SK-N-SH (cell line): ENCODE measurements at regions not wholly inside any gene's neighbourhood (a gene's known extent, or its start where the extent isn't known, plus 50 kb on each side); places are given as distances from the start of the nearest gene placed in this dataset.

Source experiments
- CTCF ChIA-PET: fragments of 300-600, 350-600 bp; formaldehyde crosslinking; extraction: SDS; loops from one replicate; lab custom pipeline; 2021; lab: Yijun Ruan, JAX
- POLR2A ChIA-PET: fragments of 350-600 bp; sonication (Branson Sonifier 250); formaldehyde crosslinking; extraction: SDS; loops from one replicate; lab custom pipeline; 2020; ENCODE audit warnings: antibody characterized with exemption, inconsistent platforms; lab: Yijun Ruan, JAX
- DNase-seq: peaks from one replicate; pipeline ENCODE4 v3.0.0; 2012
- H2AFZ ChIP-seq: fragments of 200-600 bp; sonication (generic); 2 replicates; pipeline ENCODE4 v1.8.1; 2016; ENCODE audit warnings: antibody characterized with exemption, mild to moderate bottlenecking, low read depth
- H3F3A ChIP-seq: fragments of 200-600 bp; sonication (generic); replicated peaks from 2 replicates; pipeline ENCODE3; 2016; ENCODE audit warnings: antibody characterized with exemption, mild to moderate bottlenecking; ENCODE audit not compliant: insufficient read depth
- H3K27ac ChIP-seq, 2 experiments: fragments of 200-500 bp in 1 of 2; fragments of 200-600 bp in 1 of 2; sonication (Bioruptor generic) in 1 of 2; sonication (generic), shearing (Covaris generic) in 1 of 2; 2 replicates each; pipeline versions ENCODE4 v1.5.1 to v1.6.1; 2014 to 2016; ENCODE audit warnings: low read depth in 2 of 2, inconsistent platforms in 1 of 2, low read length in 1 of 2, mild to moderate bottlenecking in 1 of 2, mixed read lengths in 1 of 2
- H3K27me3 ChIP-seq: fragments of 200-600 bp; sonication (generic), shearing (Covaris generic); 2 replicates; pipeline ENCODE4 v1.6.1; 2016; ENCODE audit warnings: mixed run types; ENCODE audit not compliant: insufficient read depth
- H3K36me3 ChIP-seq, 2 experiments: fragments of 200-500 bp in 1 of 2; fragments of 200-600 bp in 1 of 2; sonication (Bioruptor generic) in 1 of 2; sonication (generic) in 1 of 2; replicated peaks in 1 of 2; 2 replicates each; pipeline versions ENCODE3 to v1.5.1; 2014 to 2016; ENCODE audit warnings: low read length in 1 of 2, mild to moderate bottlenecking in 1 of 2; ENCODE audit not compliant: insufficient read depth in 2 of 2, control insufficient read depth in 1 of 2
- H3K4me1 ChIP-seq, 2 experiments: fragments of 200-500 bp in 1 of 2; fragments of 200-600 bp in 1 of 2; sonication (Bioruptor generic) in 1 of 2; sonication (generic), shearing (Covaris generic) in 1 of 2; 2 replicates each; pipeline versions ENCODE4 v1.5.1 to v1.6.1; 2014 to 2016; ENCODE audit warnings: low read depth in 1 of 2, low read length in 1 of 2, mixed run types in 1 of 2; ENCODE audit not compliant: insufficient read depth in 2 of 2, control insufficient read depth in 1 of 2
- H3K4me2 ChIP-seq: fragments of 200-600 bp; sonication (generic), shearing (Covaris generic); 2 replicates; pipeline ENCODE4 v1.6.1; 2017; ENCODE audit warnings: mixed run types
- H3K4me3 ChIP-seq, 2 experiments: fragments of 200-500 bp in 1 of 2; fragments of 200-600 bp in 1 of 2; sonication (Bioruptor generic) in 1 of 2; sonication (generic), shearing (Covaris generic) in 1 of 2; 2 replicates each; pipeline versions ENCODE4 v1.5.1 to v1.8.1; 2014 to 2016; ENCODE audit warnings: low read depth in 2 of 2, inconsistent platforms in 1 of 2, low read length in 1 of 2, mild to moderate bottlenecking in 1 of 2, mixed read lengths in 1 of 2, moderate library complexity in 1 of 2
- H3K79me2 ChIP-seq: fragments of 200-600 bp; sonication (generic); 2 replicates; pipeline ENCODE4 v1.8.1; 2017; ENCODE audit warnings: mild to moderate bottlenecking; ENCODE audit not compliant: insufficient read depth
- H3K9ac ChIP-seq: fragments of 200-600 bp; sonication (generic); 2 replicates; pipeline ENCODE4 v1.6.1; 2017; ENCODE audit warnings: mixed run types
- H3K9me2 ChIP-seq: fragments of 200-600 bp; sonication (generic); 2 replicates; pipeline ENCODE4 v1.6.1; 2017; ENCODE audit warnings: mixed run types
- H3K9me3 ChIP-seq: fragments of 200-600 bp; sonication (generic); 2 replicates; pipeline ENCODE4 v1.6.1; 2017; ENCODE audit warnings: mixed run types, mild to moderate bottlenecking, moderate library complexity
- H4K20me1 ChIP-seq: fragments of 200-600 bp; sonication (generic); 2 replicates; pipeline ENCODE4 v1.6.1; 2017; ENCODE audit warnings: mild to moderate bottlenecking, mixed run types; ENCODE audit not compliant: insufficient read depth
- EZH2phosphoT487 ChIP-seq: fragments of 200-600 bp; sonication (generic); IDR thresholded peaks from 2 replicates; pipeline ENCODE4 v1.6.1; 2017; ENCODE audit warnings: low read depth, mixed run types, mild to moderate bottlenecking, antibody characterized with exemption, moderate library complexity, borderline replicate concordance
- FOSL2 ChIP-seq: IDR thresholded peaks from 2 replicates; pipeline ENCODE4 v1.4.0; 2012; ENCODE audit warnings: low read depth, mild to moderate bottlenecking, moderate library complexity, borderline replicate concordance
- GABPA ChIP-seq: IDR thresholded peaks from 2 replicates; pipeline ENCODE4 v1.4.0; 2012; ENCODE audit warnings: low read depth, mild to moderate bottlenecking
- JUND ChIP-seq: IDR thresholded peaks from 2 replicates; pipeline ENCODE4 v1.4.0; 2012
- NRF1 ChIP-seq: IDR thresholded peaks from 2 replicates; pipeline ENCODE4 v1.6.1; 2012; ENCODE audit warnings: low read depth, mild to moderate bottlenecking, low read length
- POLR2AphosphoS5 ChIP-seq: IDR thresholded peaks from 2 replicates; pipeline ENCODE4 v1.6.1; 2012; ENCODE audit warnings: low read depth, low read length
- RCOR1 ChIP-seq: fragments of 150-350 bp; IDR thresholded peaks from 2 replicates; pipeline ENCODE4 v1.6.1; 2017; ENCODE audit warnings: antibody characterized with exemption, low read length
- SIN3A ChIP-seq: IDR thresholded peaks from 2 replicates; pipeline ENCODE4 v1.6.1; 2012; ENCODE audit warnings: low read depth, mild to moderate bottlenecking, low read length, moderate library complexity, borderline replicate concordance
- TAF1 ChIP-seq: IDR thresholded peaks from 2 replicates; pipeline ENCODE4 v1.6.1; 2012; ENCODE audit warnings: low read depth, mild to moderate bottlenecking, low read length, moderate library complexity, borderline replicate concordance
- TCF12 ChIP-seq: IDR thresholded peaks from 2 replicates; pipeline ENCODE4 v1.4.0; 2012
- YY1 ChIP-seq: IDR thresholded peaks from 2 replicates; pipeline ENCODE4 v1.4.0; 2012; ENCODE audit warnings: low read depth, mild to moderate bottlenecking
- WGBS: methylation state at CpG from one replicate; pipeline ENCODE4 v1.1.6; 2017; ENCODE audit warnings: low lambda C conversion rate; 5-methylcytosine and 5-hydroxymethylcytosine counted together
- TF ChIP-seq, protein P1 (sequence below): fragments of 150-350 bp; IDR thresholded peaks from 2 replicates; pipeline ENCODE4 v1.6.1; 2017; ENCODE audit warnings: antibody characterized with exemption, low read length, low read depth, borderline replicate concordance
- TF ChIP-seq, protein P2 (sequence below): fragments of 150-350 bp; IDR thresholded peaks from 2 replicates; pipeline ENCODE4 v1.6.1; 2016; ENCODE audit warnings: mild to moderate bottlenecking, low read depth, low read length

DNA sequence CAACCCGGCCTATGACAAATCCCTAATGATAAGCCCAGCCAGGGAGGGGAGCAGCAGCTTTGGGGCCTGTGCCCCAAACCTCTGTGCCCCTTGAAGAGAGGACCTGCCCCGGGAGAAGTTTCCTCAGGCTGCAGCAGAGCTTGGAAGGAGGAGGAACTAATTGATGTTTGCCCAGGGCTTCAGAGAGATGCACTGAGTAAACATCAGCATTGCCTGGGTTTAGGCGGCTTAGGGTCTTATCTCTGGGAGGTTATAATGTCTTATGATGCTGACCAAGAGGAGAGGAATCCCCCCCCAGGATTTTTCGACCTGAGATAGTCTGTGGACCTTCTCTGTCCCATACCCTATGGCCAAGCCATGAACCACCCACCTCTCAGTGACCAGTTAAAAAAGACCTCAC is 148.7 kb upstream of the SDK2 start:
- ChIA-PET CTCF (interaction anchor here (0.9 to 1.8 kb wide), 2 partner anchors 37 to 91 kb away, joined by 3 to 5 read pairs; no protein-coding TSS in a partner anchor), POLR2A (no interaction called here)
- 16% methylated on average over 4 of the region's 4 CpGs for WGBS
- no peak for DNase-seq
- Histone ChIP-seq H3K27me3 (no peaks in the 10 kb centered on the region), H3K4me2 (no peak overlapping the region), H3K9ac (no peak overlapping the region), H3K79me2 (no peaks in the 10 kb centered on the region), H3K9me3 (no peaks in the 10 kb centered on the region), H2AFZ (no peak overlapping the region), H3K4me3 (no peak overlapping the region), H3K4me1 (no peaks in the 10 kb centered on the region), H4K20me1 (no peaks in the 10 kb centered on the region), H3F3A (no peaks in the 10 kb centered on the region), H3K36me3 (no peaks in the 10 kb centered on the region), H3K9me2 (no peaks in the 10 kb centered on the region), H3K27ac (no peak overlapping the region)
- TF ChIP-seq GABPA, result no peak
- no peak for TF ChIP-seq JUND
- no peak for TF ChIP-seq RCOR1
- TF ChIP-seq, protein P1, sequence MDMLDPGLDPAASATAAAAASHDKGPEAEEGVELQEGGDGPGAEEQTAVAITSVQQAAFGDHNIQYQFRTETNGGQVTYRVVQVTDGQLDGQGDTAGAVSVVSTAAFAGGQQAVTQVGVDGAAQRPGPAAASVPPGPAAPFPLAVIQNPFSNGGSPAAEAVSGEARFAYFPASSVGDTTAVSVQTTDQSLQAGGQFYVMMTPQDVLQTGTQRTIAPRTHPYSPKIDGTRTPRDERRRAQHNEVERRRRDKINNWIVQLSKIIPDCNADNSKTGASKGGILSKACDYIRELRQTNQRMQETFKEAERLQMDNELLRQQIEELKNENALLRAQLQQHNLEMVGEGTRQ, result no peak
- TF ChIP-seq YY1, result no peak
- TF ChIP-seq, protein P2, sequence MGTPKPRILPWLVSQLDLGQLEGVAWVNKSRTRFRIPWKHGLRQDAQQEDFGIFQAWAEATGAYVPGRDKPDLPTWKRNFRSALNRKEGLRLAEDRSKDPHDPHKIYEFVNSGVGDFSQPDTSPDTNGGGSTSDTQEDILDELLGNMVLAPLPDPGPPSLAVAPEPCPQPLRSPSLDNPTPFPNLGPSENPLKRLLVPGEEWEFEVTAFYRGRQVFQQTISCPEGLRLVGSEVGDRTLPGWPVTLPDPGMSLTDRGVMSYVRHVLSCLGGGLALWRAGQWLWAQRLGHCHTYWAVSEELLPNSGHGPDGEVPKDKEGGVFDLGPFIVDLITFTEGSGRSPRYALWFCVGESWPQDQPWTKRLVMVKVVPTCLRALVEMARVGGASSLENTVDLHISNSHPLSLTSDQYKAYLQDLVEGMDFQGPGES, result no peak
- TF ChIP-seq POLR2AphosphoS5, result no peak
- no peak for TF ChIP-seq FOSL2
- TF ChIP-seq NRF1, result no peak

DNA sequence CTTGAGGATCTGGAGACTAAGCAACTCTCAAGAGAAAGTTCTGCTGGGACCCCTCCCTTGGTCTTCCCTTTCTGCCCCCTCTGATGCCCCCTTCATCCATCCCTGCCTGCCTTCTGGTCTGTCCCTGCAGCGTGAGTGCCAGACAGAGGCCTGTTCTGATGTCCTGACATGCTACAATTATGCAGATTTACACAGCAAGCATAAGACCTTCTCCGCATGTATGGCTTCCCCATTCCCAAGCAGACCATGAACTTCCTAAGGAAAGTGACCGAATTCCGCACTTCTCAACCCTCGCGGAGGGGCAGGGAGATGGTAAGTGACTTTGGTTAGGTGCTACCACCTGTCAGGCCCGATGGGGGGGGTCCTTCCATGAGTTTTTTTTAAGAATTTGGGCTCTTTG is 150.1 kb upstream of the SDK2 start:
- Histone ChIP-seq H3K9me2 (no peaks in the 10 kb centered on the region), H3K4me2 (no peak overlapping the region), H3K79me2 (no peaks in the 10 kb centered on the region), H2AFZ (no peak overlapping the region), H3K36me3 (no peaks in the 10 kb centered on the region)
- no peak for TF ChIP-seq YY1
- no peak for TF ChIP-seq TCF12
- TF ChIP-seq SIN3A, result no peak
- no peak for TF ChIP-seq EZH2phosphoT487
- TF ChIP-seq TAF1, result no peak
- TF ChIP-seq, all 33 proteins: peak for 0
- Histone ChIP-seq H3K9me3 (no peaks in the 10 kb centered on the region), H3K27ac (no peak overlapping the region), H3K27me3 (no peaks in the 10 kb centered on the region), H3K9ac (no peak overlapping the region), H3K4me1 (no peaks in the 10 kb centered on the region), H4K20me1 (no peaks in the 10 kb centered on the region), H3F3A (no peaks in the 10 kb centered on the region), H3K4me3 (no peak overlapping the region)
- no peak for DNase-seq
- ChIA-PET POLR2A (no interaction called here), CTCF (no interaction called here)
- WGBS, result 65% methylated on average over 7 of the region's 7 CpGs
